Left lung (tissue), 4 donors: ENCODE measurements at regions not wholly inside any gene's neighbourhood (a gene's known extent, or its start where the extent isn't known, plus 50 kb on each side); places are given as distances from the start of the nearest gene placed in this dataset.

Source experiments
- ATAC-seq: fragments of 200-7000 bp; cut with Tn5 transposase; one replicate; pipeline ENCODE4 v1.9.1; 2020; ENCODE audit warnings: moderate library complexity
- DNase-seq, 4 donors: peaks; one replicate each; pipeline ENCODE4 v3.0.0-alpha.2; 2013 to 2020
- H3K27ac ChIP-seq, 2 donors: fragments of 200-600 bp; sonication (generic) in 1 of 2; one replicate each; pipeline versions ENCODE4 v1.5.0 to v1.8.0; 2020 to 2021
- H3K27me3 ChIP-seq, 2 donors: fragments of 200-600 bp; sonication (generic) in 1 of 2; one replicate each; pipeline versions ENCODE4 v1.5.0 to v1.8.0; 2020 to 2021
- H3K36me3 ChIP-seq, 2 donors: fragments of 200-600 bp; sonication (generic) in 1 of 2; one replicate each; pipeline versions ENCODE4 v1.5.0 to v1.8.0; 2020 to 2021
- H3K4me1 ChIP-seq, 2 donors: fragments of 200-600 bp; one replicate each; pipeline ENCODE4 v1.8.0; 2021
- H3K4me3 ChIP-seq, 2 donors: fragments of 200-600 bp; sonication (generic) in 1 of 2; one replicate each; pipeline versions ENCODE4 v1.5.0 to v1.8.0; 2020 to 2021; ENCODE audit warnings: mild to moderate bottlenecking in 1 of 2
- H3K9me3 ChIP-seq, 2 donors: fragments of 200-600 bp; sonication (generic) in 1 of 2; one replicate each; pipeline versions ENCODE4 v1.5.0 to v1.8.0; 2020 to 2021
- CTCF ChIP-seq, 2 donors: fragments of 200-600 bp; sonication (generic) in 1 of 2; IDR thresholded peaks; one replicate each; pipeline versions ENCODE4 v1.5.0 to v1.8.0; 2021; ENCODE audit warnings: antibody characterized with exemption in 2 of 2
- intact Hi-C, 2 donors: fragments of 100-400 bp; cut with DNase I; formaldehyde crosslinking; loops; one replicate each; pipeline versions ENCODE4 v1.11.2 to v1.14.2; 2022
- donor health status: DM: no; HTN: yes; CAD: no.
- donor health status: DM: no; HTN: no; CAD: no.

GRCh38 chr2:7411691-7412090 is 494.5 kb downstream of the RNF144A start:
- Histone ChIP-seq H3K27ac (no peak overlapping the region), H3K27me3 (peaks cover 0 to 5% of the 10 kb centered on the region in 2 donors), H3K4me1 (no peaks in the 10 kb centered on the region), H3K9me3 (no peaks in the 10 kb centered on the region), H3K36me3 (no peaks in the 10 kb centered on the region), H3K4me3 (no peak overlapping the region)
- intact Hi-C loops: no loop called here
- DNase-seq (no peak), ATAC-seq (no peak)
- no peak for TF ChIP-seq CTCF (IDR thresholded peaks at IDR 0.05)

GRCh38 chr2:7417845-7418742 is 500.9 kb downstream of the RNF144A start:
- TF ChIP-seq CTCF (IDR thresholded peaks at IDR 0.05): no peak
- Histone ChIP-seq H3K9me3 (no peaks in the 10 kb centered on the region), H3K4me1 (peaks cover 0 to 10% of the 10 kb centered on the region in 2 donors), H3K27ac (no peak overlapping the region), H3K4me3 (no peak overlapping the region), H3K36me3 (no peaks in the 10 kb centered on the region), H3K27me3 (no peaks in the 10 kb centered on the region)
- ATAC-seq (peak; percentile 30), DNase-seq (no peak)
- intact Hi-C loops: no loop called here

GRCh38 chr2:7419186-7419585 is 502.0 kb downstream of the RNF144A start:
- ATAC-seq (no peak), DNase-seq (no peak)
- Histone ChIP-seq H3K4me3 (no peak overlapping the region), H3K9me3 (no peaks in the 10 kb centered on the region), H3K4me1 (peaks cover 0 to 10% of the 10 kb centered on the region in 2 donors), H3K27ac (no peak overlapping the region), H3K36me3 (no peaks in the 10 kb centered on the region), H3K27me3 (no peaks in the 10 kb centered on the region)
- intact Hi-C loops: no loop called here
- no peak for TF ChIP-seq CTCF (IDR thresholded peaks at IDR 0.05)

- peaks cover 0 to 10% of the 10 kb centered on the region in 2 donors for H3K4me1 ChIP-seq
- ATAC-seq (no peak), DNase-seq (no peak)
- intact Hi-C loops: no loop called here
- no peaks in the 10 kb centered on the region for H3K36me3 ChIP-seq
- TF ChIP-seq CTCF (IDR thresholded peaks at IDR 0.05): no peak
- H3K27ac ChIP-seq: no peak overlapping the region
- no peak overlapping the region for H3K4me3 ChIP-seq
- no peaks in the 10 kb centered on the region for H3K27me3 ChIP-seq
- no peaks in the 10 kb centered on the region for H3K9me3 ChIP-seq
Observed at GRCh38 chr2:7419814-7420311, 502.7 kb downstream of the RNF144A start.

GRCh38 chr2:7420530-7420929 is 503.3 kb downstream of the RNF144A start:
- no peak overlapping the region for H3K27ac ChIP-seq
- no peaks in the 10 kb centered on the region for H3K36me3 ChIP-seq
- H3K4me1 ChIP-seq: peaks cover 0 to 10% of the 10 kb centered on the region in 2 donors
- H3K27me3 ChIP-seq: no peaks in the 10 kb centered on the region
- DNase-seq (no peak), ATAC-seq (no peak)
- TF ChIP-seq CTCF (IDR thresholded peaks at IDR 0.05): no peak
- no peaks in the 10 kb centered on the region for H3K9me3 ChIP-seq
- no peak overlapping the region for H3K4me3 ChIP-seq
- intact Hi-C loops: no loop called here
